ENCODE measurements at regions not wholly inside any gene's neighbourhood (a gene's known extent, or its start where the extent isn't known, plus 50 kb on each side); places are given as distances from the start of the nearest gene placed in this dataset.

DNA sequence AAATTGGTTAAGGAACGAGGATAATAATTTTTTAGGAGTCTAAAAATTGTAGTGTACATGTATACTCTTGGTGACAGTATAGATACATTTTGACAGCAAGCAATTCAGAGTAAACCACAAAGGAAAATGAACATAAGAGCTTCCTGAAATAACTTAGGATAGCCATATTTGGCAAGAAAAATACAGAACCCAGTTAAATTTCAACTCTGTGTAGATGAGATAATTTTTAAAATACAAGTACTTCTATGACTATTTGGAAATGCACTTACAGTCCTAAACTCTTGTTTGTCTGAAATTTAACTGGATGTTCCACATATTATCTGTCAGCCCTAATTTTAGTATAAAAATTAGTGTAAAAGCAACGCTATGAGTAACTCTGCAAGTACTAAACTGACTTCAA is 124.4 kb upstream of the PCDH18 start:
- Mint-ChIP-seq H3K27me3 (no peaks in the 10 kb centered on the region), H3K9me3 (peaks cover 13% of the 10 kb centered on the region), H3K36me3 (no peaks in the 10 kb centered on the region), H3K27ac (no peak overlapping the region), H3K4me3 (no peak overlapping the region), H3K4me1 (ENCODE audit: low read depth in 2 of 2) (no peaks in the 10 kb centered on the region)
- ATAC-seq: no peak
- no peak for DNase-seq (ENCODE audit: low spot score)

- DNase-seq (ENCODE audit: low spot score) (no peak), ATAC-seq (no peak)
- H3K27me3 Mint-ChIP-seq: no peaks in the 10 kb centered on the region
- no peak overlapping the region for H3K4me3 Mint-ChIP-seq
- H3K27ac Mint-ChIP-seq: no peak overlapping the region
- H3K36me3 Mint-ChIP-seq: no peaks in the 10 kb centered on the region
- no peaks in the 10 kb centered on the region for H3K4me1 Mint-ChIP-seq (ENCODE audit: low read depth in 2 of 2)
- peaks cover 9% of the 10 kb centered on the region for H3K9me3 Mint-ChIP-seq
Observed at GRCh38 chr4:137655302-137655701, 123.0 kb upstream of the PCDH18 start.

GRCh38 chr4:137651128-137651527 is 118.8 kb upstream of the PCDH18 start:
- H3K4me1 Mint-ChIP-seq (ENCODE audit: low read depth in 2 of 2): no peaks in the 10 kb centered on the region
- no peak overlapping the region for H3K27ac Mint-ChIP-seq
- no peak overlapping the region for H3K4me3 Mint-ChIP-seq
- DNase-seq (ENCODE audit: low spot score) (no peak), ATAC-seq (no peak)
- no peaks in the 10 kb centered on the region for H3K27me3 Mint-ChIP-seq
- no peaks in the 10 kb centered on the region for H3K9me3 Mint-ChIP-seq
- no peaks in the 10 kb centered on the region for H3K36me3 Mint-ChIP-seq

GRCh38 chr4:137649711-137650450 is 117.6 kb upstream of the PCDH18 start:
- Mint-ChIP-seq H3K27me3 (no peaks in the 10 kb centered on the region), H3K4me1 (ENCODE audit: low read depth in 2 of 2) (no peaks in the 10 kb centered on the region), H3K4me3 (no peak overlapping the region), H3K27ac (no peak overlapping the region), H3K9me3 (peaks cover 3% of the 10 kb centered on the region), H3K36me3 (no peaks in the 10 kb centered on the region)
- DNase-seq (ENCODE audit: low spot score) (no peak), ATAC-seq (no peak)

GRCh38 chr4:137648531-137648930 is 116.2 kb upstream of the PCDH18 start:
- H3K36me3 Mint-ChIP-seq: no peaks in the 10 kb centered on the region
- no peak overlapping the region for H3K27ac Mint-ChIP-seq

DNA sequence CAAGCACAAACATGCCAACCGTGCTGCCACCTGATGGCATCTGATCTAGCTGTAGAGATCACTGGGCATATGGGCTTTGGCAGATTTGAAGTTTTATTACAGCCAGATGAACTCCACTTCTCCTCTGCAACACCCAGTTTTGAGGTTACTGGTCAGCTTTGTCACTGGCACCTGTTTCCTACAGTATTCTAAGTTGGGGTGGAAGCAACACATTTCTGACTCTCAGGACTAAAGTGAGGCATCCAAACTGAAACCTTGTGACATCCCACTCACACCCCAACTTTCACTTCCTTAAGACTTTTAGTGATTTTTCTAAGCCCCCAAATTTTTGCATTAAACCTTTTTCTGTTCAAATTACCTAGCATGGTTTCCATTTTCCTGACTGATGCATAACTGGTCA is 115.1 kb upstream of the PCDH18 start:
- H3K4me3 Mint-ChIP-seq: no peak overlapping the region
- H3K27ac Mint-ChIP-seq: no peak overlapping the region
- H3K27me3 Mint-ChIP-seq: no peaks in the 10 kb centered on the region
- H3K4me1 Mint-ChIP-seq (ENCODE audit: low read depth in 2 of 2): no peaks in the 10 kb centered on the region
- no peak for DNase-seq (ENCODE audit: low spot score)
- ATAC-seq: no peak
- no peaks in the 10 kb centered on the region for H3K36me3 Mint-ChIP-seq
- peaks cover 12% of the 10 kb centered on the region for H3K9me3 Mint-ChIP-seq

More at GRCh38 chr4:137648531-137648930, 116.2 kb upstream of the PCDH18 start:
- no peak overlapping the region for H3K4me3 Mint-ChIP-seq
- H3K27me3 Mint-ChIP-seq: no peaks in the 10 kb centered on the region
- H3K4me1 Mint-ChIP-seq (ENCODE audit: low read depth in 2 of 2): no peaks in the 10 kb centered on the region
- peaks cover 11% of the 10 kb centered on the region for H3K9me3 Mint-ChIP-seq
- ATAC-seq (no peak), DNase-seq (ENCODE audit: low spot score) (no peak)

- H3K4me1 Mint-ChIP-seq (ENCODE audit: low read depth in 2 of 2): no peaks in the 10 kb centered on the region
- no peak overlapping the region for H3K4me3 Mint-ChIP-seq
- no peak for ATAC-seq
- no peak for DNase-seq (ENCODE audit: low spot score)
- peaks cover 15% of the 10 kb centered on the region for H3K9me3 Mint-ChIP-seq
- H3K36me3 Mint-ChIP-seq: no peaks in the 10 kb centered on the region
- H3K27ac Mint-ChIP-seq: no peak overlapping the region
- no peaks in the 10 kb centered on the region for H3K27me3 Mint-ChIP-seq
Observed at GRCh38 chr4:137644201-137644600, 111.9 kb upstream of the PCDH18 start.

DNA sequence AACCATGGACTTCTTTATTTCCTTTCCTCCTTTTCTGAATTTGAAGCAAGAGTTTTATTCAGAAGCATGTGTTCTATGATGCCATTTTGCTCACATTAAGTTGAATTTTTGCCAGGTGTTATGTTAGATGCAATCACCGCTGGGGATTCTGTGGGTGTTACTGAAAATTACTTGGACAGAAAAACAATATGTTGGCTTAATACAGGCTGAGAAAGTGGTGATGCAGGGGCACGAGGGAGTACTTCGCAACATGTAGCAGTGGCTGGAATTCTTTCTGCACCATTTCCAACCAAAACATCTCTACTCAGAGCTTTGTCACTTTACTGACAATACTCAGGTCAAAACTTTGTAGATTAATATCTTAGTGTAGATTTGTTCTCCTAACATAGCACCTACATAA is 109.2 kb upstream of the PCDH18 start:
- H3K9me3 Mint-ChIP-seq: peaks cover 15% of the 10 kb centered on the region
- no peaks in the 10 kb centered on the region for H3K36me3 Mint-ChIP-seq
- H3K27ac Mint-ChIP-seq: no peak overlapping the region
- no peaks in the 10 kb centered on the region for H3K27me3 Mint-ChIP-seq
- no peak for ATAC-seq
- H3K4me1 Mint-ChIP-seq (ENCODE audit: low read depth in 2 of 2): no peaks in the 10 kb centered on the region
- DNase-seq (ENCODE audit: low spot score): no peak
- no peak overlapping the region for H3K4me3 Mint-ChIP-seq

- ATAC-seq (no peak), DNase-seq (ENCODE audit: low spot score) (no peak)
- no peaks in the 10 kb centered on the region for H3K36me3 Mint-ChIP-seq
- H3K4me1 Mint-ChIP-seq (ENCODE audit: low read depth in 2 of 2): no peaks in the 10 kb centered on the region
- no peak overlapping the region for H3K27ac Mint-ChIP-seq
- no peak overlapping the region for H3K4me3 Mint-ChIP-seq
- H3K27me3 Mint-ChIP-seq: no peaks in the 10 kb centered on the region
- peaks cover 15% of the 10 kb centered on the region for H3K9me3 Mint-ChIP-seq
Observed at GRCh38 chr4:137640838-137641158, 108.5 kb upstream of the PCDH18 start.

DNA sequence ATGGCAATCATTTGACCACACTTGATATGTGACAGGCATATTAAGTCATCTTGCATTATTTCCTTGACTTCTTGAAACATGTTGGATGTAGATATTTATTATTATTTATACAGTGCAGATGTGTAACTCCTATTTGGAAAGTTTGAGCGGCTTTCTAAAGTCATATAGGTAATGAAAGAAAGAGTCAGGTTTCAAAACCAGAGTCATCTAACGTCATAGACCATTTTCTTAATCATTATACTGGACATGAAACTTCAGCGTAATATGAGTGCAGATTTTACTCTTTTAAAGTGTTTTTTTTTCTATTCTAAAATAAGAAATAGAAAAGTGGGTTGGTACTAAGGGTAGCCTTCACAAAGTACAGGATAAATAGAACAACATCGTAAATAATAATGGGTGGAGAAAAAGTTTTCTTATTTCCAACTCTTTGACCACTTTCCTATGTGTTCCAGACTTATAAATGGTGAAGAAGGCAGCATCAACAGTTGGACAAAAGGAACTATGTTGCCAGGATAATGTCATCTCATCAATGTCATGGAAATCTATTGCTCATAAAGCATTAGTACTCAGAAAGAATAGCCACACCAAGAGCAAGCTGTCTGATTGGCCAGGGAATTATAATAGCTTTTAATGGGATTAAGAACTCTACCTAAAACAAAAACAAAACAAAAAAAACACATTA is 108.0 kb upstream of the PCDH18 start:
- H3K9me3 Mint-ChIP-seq: peaks cover 16% of the 10 kb centered on the region
- H3K4me1 Mint-ChIP-seq (ENCODE audit: low read depth in 2 of 2): no peaks in the 10 kb centered on the region
- DNase-seq (ENCODE audit: low spot score): no peak
- no peaks in the 10 kb centered on the region for H3K27me3 Mint-ChIP-seq
- no peak overlapping the region for H3K4me3 Mint-ChIP-seq
- no peak overlapping the region for H3K27ac Mint-ChIP-seq
- no peak for ATAC-seq
- H3K36me3 Mint-ChIP-seq: no peaks in the 10 kb centered on the region

- H3K36me3 Mint-ChIP-seq: no peaks in the 10 kb centered on the region
- H3K27ac Mint-ChIP-seq: no peak overlapping the region
Observed at GRCh38 chr4:137638934-137639333, 106.6 kb upstream of the PCDH18 start.

DNA sequence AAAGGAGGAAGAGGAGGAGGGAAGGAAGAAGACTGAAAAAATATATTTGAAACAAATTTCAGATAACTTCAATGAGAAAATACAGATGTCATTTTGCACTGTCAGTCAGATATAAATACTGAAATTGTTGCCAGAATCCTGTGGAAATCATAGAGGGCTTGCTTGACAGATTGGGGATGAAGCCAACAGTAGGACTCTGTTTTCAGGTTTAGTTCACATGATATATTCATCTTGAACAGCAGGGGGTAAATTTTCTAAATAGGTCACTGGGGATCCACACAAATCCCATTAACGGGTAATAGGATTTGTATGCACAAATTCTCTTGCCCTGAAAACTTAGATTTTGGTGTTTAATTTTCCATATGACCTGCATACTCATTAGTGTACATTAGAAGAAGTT is 103.3 kb upstream of the PCDH18 start:
- peaks cover 7% of the 10 kb centered on the region for H3K9me3 Mint-ChIP-seq
- H3K4me1 Mint-ChIP-seq (ENCODE audit: low read depth in 2 of 2): no peaks in the 10 kb centered on the region
- DNase-seq (ENCODE audit: low spot score) (no peak), ATAC-seq (no peak)
- no peaks in the 10 kb centered on the region for H3K27me3 Mint-ChIP-seq
- no peak overlapping the region for H3K4me3 Mint-ChIP-seq
- no peaks in the 10 kb centered on the region for H3K36me3 Mint-ChIP-seq
- H3K27ac Mint-ChIP-seq: no peak overlapping the region

More at GRCh38 chr4:137638934-137639333, 106.6 kb upstream of the PCDH18 start:
- Mint-ChIP-seq H3K4me3 (no peak overlapping the region), H3K27me3 (no peaks in the 10 kb centered on the region), H3K9me3 (peaks cover 11% of the 10 kb centered on the region), H3K4me1 (ENCODE audit: low read depth in 2 of 2) (no peaks in the 10 kb centered on the region)
- ATAC-seq: no peak
- no peak for DNase-seq (ENCODE audit: low spot score)

DNA sequence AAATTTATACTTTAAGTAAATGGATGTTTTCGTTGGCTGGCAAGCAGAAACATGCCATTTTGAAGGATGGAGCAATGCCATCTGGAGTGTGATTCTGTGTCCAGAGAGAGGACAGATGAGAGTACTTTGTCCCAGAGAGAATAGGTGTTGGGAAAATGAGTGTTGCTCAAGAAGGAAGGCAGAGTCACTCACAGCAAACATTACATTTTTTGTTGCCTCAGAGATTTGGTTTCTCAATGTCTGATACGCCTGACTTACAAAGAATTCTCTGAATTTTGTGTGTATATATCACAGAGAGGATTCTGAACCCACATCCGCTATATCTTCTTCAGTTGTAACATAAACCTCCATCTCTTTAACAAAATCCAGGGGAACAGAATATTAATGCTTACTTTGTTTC is 102.8 kb upstream of the PCDH18 start:
- H3K27ac Mint-ChIP-seq: no peak overlapping the region
- H3K27me3 Mint-ChIP-seq: no peaks in the 10 kb centered on the region
- H3K9me3 Mint-ChIP-seq: peaks cover 7% of the 10 kb centered on the region
- no peak for DNase-seq (ENCODE audit: low spot score)
- no peak overlapping the region for H3K4me3 Mint-ChIP-seq
- no peaks in the 10 kb centered on the region for H3K36me3 Mint-ChIP-seq
- no peaks in the 10 kb centered on the region for H3K4me1 Mint-ChIP-seq (ENCODE audit: low read depth in 2 of 2)
- ATAC-seq: no peak

GRCh38 chr4:137632842-137633241 is 100.5 kb upstream of the PCDH18 start:
- Mint-ChIP-seq H3K9me3 (peaks cover 7% of the 10 kb centered on the region), H3K36me3 (no peaks in the 10 kb centered on the region), H3K4me3 (no peak overlapping the region), H3K4me1 (ENCODE audit: low read depth in 2 of 2) (no peaks in the 10 kb centered on the region), H3K27ac (no peak overlapping the region), H3K27me3 (no peaks in the 10 kb centered on the region)
- DNase-seq (ENCODE audit: low spot score): no peak
- no peak for ATAC-seq

DNA sequence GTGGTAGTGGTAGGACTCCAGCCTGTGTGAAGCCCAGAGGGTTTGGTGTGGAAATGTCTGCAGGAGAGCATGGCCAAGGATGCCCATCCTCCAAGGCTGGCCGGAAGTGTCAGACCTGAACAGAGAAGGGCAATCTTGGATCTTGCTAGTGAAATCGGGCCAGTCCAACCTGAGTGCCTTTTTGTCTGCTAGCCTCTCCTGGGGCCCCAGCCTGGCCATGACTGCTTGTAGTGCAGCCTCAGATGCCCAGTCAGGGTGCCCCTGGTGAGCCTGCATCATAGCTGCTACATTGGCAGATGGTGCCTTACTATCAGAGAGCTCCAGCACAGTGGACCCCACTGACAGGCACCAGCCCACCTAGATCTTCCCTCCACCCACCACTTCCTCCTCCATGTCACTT is 99.3 kb upstream of the PCDH18 start:
- Mint-ChIP-seq H3K36me3 (no peaks in the 10 kb centered on the region), H3K9me3 (peaks cover 7% of the 10 kb centered on the region), H3K4me1 (ENCODE audit: low read depth in 2 of 2) (no peaks in the 10 kb centered on the region), H3K4me3 (no peak overlapping the region), H3K27me3 (no peaks in the 10 kb centered on the region), H3K27ac (no peak overlapping the region)
- ATAC-seq (no peak), DNase-seq (ENCODE audit: low spot score) (no peak)
